ENCODE measurements at regions not wholly inside any gene's neighbourhood (a gene's known extent, or its start where the extent isn't known, plus 50 kb on each side); places are given as distances from the start of the nearest gene placed in this dataset.

- intact Hi-C loops (cut with DNase I) = no loop called here
- 52 to 63% (median 55%) methylated on average over 26 of the region's 26 CpGs for WGBS, 3 donors
- Histone ChIP-seq H3K27ac (no peak overlapping the region), H3K4me1 (no peaks in the 10 kb centered on the region), H3K4me3 (no peak overlapping the region), H3K9me3 (no peaks in the 10 kb centered on the region), H3K27me3 (ENCODE audit: insufficient read depth in 3 of 3, low read length in 2 of 3) (peaks cover 0 to 17% (median 13%) of the 10 kb centered on the region in 3 donors), H3K36me3 (ENCODE audit: insufficient read depth in 1 of 2, low read depth in 1 of 2) (no peaks in the 10 kb centered on the region)
- DNase-seq = no peak
- ATAC-seq = no peak
- no peak for TF ChIP-seq CTCF (IDR thresholded peaks at IDR 0.05)
Measured at GRCh38 chr6:28720357-28721231, 194.9 kb downstream of the GPX5 start.

- H3K9me3 ChIP-seq = no peaks in the 10 kb centered on the region
- no peaks in the 10 kb centered on the region for H3K36me3 ChIP-seq (ENCODE audit: insufficient read depth in 1 of 2, low read depth in 1 of 2)
- no peaks in the 10 kb centered on the region for H3K4me1 ChIP-seq
- intact Hi-C loops (cut with DNase I) = no loop called here
- TF ChIP-seq CTCF (IDR thresholded peaks at IDR 0.05) = no peak
- no peak overlapping the region for H3K27ac ChIP-seq
- 79 to 86% (median 85%) methylated on average over 2 of the region's 2 CpGs for WGBS, 3 donors
- ATAC-seq = no peak
- H3K27me3 ChIP-seq (ENCODE audit: insufficient read depth in 3 of 3, low read length in 2 of 3) = peaks cover 0 to 17% (median 13%) of the 10 kb centered on the region in 3 donors
- H3K4me3 ChIP-seq = no peak overlapping the region
- no peak for DNase-seq
Measured at GRCh38 chr6:28721372-28721771, 195.7 kb downstream of the GPX5 start.

GRCh38 chr6:28724395-28724794 is 198.7 kb downstream of the GPX5 start:
- H3K4me3 ChIP-seq = no peak overlapping the region
- whole genome bisulfite sequencing, 3 donors = 39 to 52% (median 50%) methylated on average over 1 of the region's 1 CpG
- TF ChIP-seq CTCF (IDR thresholded peaks at IDR 0.05) = no peak
- intact Hi-C loops (cut with DNase I) = no loop called here
- no peaks in the 10 kb centered on the region for H3K9me3 ChIP-seq
- no peaks in the 10 kb centered on the region for H3K4me1 ChIP-seq
- peaks cover 0 to 27% (median 12%) of the 10 kb centered on the region in 3 donors for H3K27me3 ChIP-seq (ENCODE audit: insufficient read depth in 3 of 3, low read length in 2 of 3)
- DNase-seq (no peak), ATAC-seq (no peak)
- no peaks in the 10 kb centered on the region for H3K36me3 ChIP-seq (ENCODE audit: insufficient read depth in 1 of 2, low read depth in 1 of 2)
- H3K27ac ChIP-seq = no peak overlapping the region

- intact Hi-C loops (cut with DNase I) = no loop called here
- TF ChIP-seq CTCF (IDR thresholded peaks at IDR 0.05) = no peak
- Histone ChIP-seq H3K36me3 (ENCODE audit: insufficient read depth in 1 of 2, low read depth in 1 of 2) (no peaks in the 10 kb centered on the region), H3K27ac (no peak overlapping the region), H3K4me3 (no peak overlapping the region), H3K9me3 (no peaks in the 10 kb centered on the region), H3K27me3 (ENCODE audit: insufficient read depth in 3 of 3, low read length in 2 of 3) (peaks cover 5 to 33% (median 9%) of the 10 kb centered on the region in 3 donors), H3K4me1 (no peaks in the 10 kb centered on the region)
- DNase-seq (no peak), ATAC-seq (no peak)
- WGBS, 3 donors = 53 to 66% (median 55%) methylated on average over 2 of the region's 2 CpGs
Measured at GRCh38 chr6:28725274-28725809, 198.4 kb downstream of the TRIM27 start.

All from psoas muscle (tissue), 7 donors.